ENCODE measurements at regions not wholly inside any gene's neighbourhood (a gene's known extent, or its start where the extent isn't known, plus 50 kb on each side); places are given as distances from the start of the nearest gene placed in this dataset.
A peak's percentile ranks its signal among the peaks of the same experiment; 100 is the strongest.

DNA sequence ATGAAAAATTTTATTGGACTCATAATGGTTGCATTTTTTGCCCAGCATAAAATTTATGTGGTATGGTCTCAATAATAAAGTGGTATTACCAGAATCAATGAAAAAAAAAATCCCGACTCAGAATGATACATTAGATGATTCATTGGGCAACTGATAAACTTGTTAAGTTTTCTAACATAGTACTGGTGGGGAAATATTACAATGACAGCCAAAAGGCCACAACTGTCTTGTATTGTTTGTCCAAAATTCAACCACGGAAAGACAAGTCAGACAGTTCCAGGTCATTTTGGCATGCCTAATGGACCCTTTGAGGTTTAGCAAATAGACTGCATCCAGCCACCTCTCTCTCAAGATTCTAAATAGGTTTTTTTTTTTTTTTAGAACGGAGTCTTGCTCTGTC, 70.5 kb upstream of the TRIM9 start:
- DNase-seq (ENCODE audit: low read depth in 1 of 2, low spot score in 1 of 2), result no peak
- Histone ChIP-seq H3K27ac (no peak overlapping the region), H3K4me3 (no peak overlapping the region), H3K4me2 (no peak overlapping the region), H3K9me3 (no peaks in the 10 kb centered on the region), H3K4me1 (0 out of 3 replicates have a peak, but pooled peaks cover 4% of the 10 kb centered on the region)
- ATAC-seq, result no peak
- ChIA-PET POLR2A (no interaction called here), CTCF (interaction anchor here (0.5 to 0.6 kb wide), 2 partner anchors 17 to 45 kb away, joined by 3 to 4 read pairs; no protein-coding TSS in a partner anchor)
- no peak for FAIRE-seq
- 68% methylated on average over 3 of the region's 3 CpGs for WGBS (ENCODE audit: missing lambda C conversion rate)
- TF ChIP-seq CBX2 (IDR thresholded peaks at IDR 0.05; ENCODE audit: borderline replicate concordance, low read depth), result no peak
- TF ChIP-seq, protein P1, sequence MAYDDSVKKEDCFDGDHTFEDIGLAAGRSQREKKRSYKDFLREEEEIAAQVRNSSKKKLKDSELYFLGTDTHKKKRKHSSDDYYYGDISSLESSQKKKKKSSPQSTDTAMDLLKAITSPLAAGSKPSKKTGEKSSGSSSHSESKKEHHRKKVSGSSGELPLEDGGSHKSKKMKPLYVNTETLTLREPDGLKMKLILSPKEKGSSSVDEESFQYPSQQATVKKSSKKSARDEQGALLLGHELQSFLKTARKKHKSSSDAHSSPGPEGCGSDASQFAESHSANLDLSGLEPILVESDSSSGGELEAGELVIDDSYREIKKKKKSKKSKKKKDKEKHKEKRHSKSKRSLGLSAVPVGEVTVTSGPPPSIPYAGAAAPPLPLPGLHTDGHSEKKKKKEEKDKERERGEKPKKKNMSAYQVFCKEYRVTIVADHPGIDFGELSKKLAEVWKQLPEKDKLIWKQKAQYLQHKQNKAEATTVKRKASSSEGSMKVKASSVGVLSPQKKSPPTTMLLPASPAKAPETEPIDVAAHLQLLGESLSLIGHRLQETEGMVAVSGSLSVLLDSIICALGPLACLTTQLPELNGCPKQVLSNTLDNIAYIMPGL (CRISPR knock-in tag; IDR thresholded peaks at IDR 0.05; ENCODE audit: borderline replicate concordance), result no peak
- TF ChIP-seq FOSL2 (IDR thresholded peaks at IDR 0.05), result no peak
- no peak for TF ChIP-seq FOSL2 (CRISPR knock-in tag; IDR thresholded peaks at IDR 0.05)

DNA sequence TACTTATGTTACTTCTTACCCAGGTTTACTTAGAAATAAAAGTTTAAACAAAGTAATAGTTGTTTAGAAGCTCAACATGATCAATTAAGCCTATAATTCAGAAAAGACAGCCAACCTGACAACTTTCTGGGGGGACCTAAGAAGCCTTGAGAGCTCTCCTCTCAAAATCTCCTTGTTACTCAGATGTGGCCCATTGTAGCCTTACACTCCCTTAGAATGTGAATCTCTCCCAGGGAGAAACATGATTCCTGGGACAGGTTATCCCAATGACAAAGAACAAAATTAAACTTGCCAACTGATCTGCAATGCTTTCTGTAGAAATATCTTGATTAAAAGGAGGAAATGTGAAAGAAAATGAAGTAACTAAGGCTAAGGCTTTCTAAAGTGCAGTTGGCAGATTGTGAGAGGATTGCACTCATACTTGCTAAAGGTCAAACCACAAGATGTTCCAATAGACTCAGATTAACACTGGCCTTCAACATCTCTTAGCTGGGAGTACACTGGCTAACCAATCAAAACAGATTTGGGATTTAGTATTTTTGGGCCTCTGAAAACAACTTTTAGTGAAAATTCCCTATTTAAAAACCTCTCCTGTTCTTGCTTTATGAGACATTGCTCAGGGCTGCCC, 72.3 kb upstream of the TMX1 start:
- ATAC-seq (no peak), DNase-seq (ENCODE audit: low read depth in 1 of 2, low spot score in 1 of 2) (no peak), FAIRE-seq (no peak)
- H3K4me1 ChIP-seq, result 0 out of 3 replicates have a peak, but pooled peaks cover 4% of the 10 kb centered on the region
- ChIA-PET CTCF (interaction anchor here (0.8 to 1.2 kb wide), 2 partner anchors 10 to 19 kb away, joined by 3 read pairs; no protein-coding TSS in a partner anchor), POLR2A (no interaction called here)
- H3K27ac ChIP-seq, result no peak overlapping the region
- TF ChIP-seq, protein P2, sequence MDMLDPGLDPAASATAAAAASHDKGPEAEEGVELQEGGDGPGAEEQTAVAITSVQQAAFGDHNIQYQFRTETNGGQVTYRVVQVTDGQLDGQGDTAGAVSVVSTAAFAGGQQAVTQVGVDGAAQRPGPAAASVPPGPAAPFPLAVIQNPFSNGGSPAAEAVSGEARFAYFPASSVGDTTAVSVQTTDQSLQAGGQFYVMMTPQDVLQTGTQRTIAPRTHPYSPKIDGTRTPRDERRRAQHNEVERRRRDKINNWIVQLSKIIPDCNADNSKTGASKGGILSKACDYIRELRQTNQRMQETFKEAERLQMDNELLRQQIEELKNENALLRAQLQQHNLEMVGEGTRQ (IDR thresholded peaks at IDR 0.05), result no peak
- TF ChIP-seq FOSL2 (IDR thresholded peaks at IDR 0.05), result no peak
- TF ChIP-seq FOSL2 (CRISPR knock-in tag; IDR thresholded peaks at IDR 0.05), result no peak
- TF ChIP-seq, protein P1 (CRISPR knock-in tag; IDR thresholded peaks at IDR 0.05; ENCODE audit: borderline replicate concordance), result no peak
- TF ChIP-seq, protein P3, sequence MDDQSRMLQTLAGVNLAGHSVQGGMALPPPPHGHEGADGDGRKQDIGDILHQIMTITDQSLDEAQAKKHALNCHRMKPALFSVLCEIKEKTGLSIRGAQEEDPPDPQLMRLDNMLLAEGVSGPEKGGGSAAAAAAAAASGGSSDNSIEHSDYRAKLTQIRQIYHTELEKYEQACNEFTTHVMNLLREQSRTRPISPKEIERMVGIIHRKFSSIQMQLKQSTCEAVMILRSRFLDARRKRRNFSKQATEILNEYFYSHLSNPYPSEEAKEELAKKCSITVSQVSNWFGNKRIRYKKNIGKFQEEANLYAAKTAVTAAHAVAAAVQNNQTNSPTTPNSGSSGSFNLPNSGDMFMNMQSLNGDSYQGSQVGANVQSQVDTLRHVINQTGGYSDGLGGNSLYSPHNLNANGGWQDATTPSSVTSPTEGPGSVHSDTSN (IDR thresholded peaks at IDR 0.05), result no peak
- TF ChIP-seq JUN (IDR thresholded peaks at IDR 0.05), result no peak
- TF ChIP-seq POLR2A (IDR thresholded peaks at IDR 0.05; ENCODE audit: low read length), result no peak
- TF ChIP-seq, protein P4, sequence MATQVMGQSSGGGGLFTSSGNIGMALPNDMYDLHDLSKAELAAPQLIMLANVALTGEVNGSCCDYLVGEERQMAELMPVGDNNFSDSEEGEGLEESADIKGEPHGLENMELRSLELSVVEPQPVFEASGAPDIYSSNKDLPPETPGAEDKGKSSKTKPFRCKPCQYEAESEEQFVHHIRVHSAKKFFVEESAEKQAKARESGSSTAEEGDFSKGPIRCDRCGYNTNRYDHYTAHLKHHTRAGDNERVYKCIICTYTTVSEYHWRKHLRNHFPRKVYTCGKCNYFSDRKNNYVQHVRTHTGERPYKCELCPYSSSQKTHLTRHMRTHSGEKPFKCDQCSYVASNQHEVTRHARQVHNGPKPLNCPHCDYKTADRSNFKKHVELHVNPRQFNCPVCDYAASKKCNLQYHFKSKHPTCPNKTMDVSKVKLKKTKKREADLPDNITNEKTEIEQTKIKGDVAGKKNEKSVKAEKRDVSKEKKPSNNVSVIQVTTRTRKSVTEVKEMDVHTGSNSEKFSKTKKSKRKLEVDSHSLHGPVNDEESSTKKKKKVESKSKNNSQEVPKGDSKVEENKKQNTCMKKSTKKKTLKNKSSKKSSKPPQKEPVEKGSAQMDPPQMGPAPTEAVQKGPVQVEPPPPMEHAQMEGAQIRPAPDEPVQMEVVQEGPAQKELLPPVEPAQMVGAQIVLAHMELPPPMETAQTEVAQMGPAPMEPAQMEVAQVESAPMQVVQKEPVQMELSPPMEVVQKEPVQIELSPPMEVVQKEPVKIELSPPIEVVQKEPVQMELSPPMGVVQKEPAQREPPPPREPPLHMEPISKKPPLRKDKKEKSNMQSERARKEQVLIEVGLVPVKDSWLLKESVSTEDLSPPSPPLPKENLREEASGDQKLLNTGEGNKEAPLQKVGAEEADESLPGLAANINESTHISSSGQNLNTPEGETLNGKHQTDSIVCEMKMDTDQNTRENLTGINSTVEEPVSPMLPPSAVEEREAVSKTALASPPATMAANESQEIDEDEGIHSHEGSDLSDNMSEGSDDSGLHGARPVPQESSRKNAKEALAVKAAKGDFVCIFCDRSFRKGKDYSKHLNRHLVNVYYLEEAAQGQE (IDR thresholded peaks at IDR 0.05), result no peak
- TF ChIP-seq CBX8 (IDR thresholded peaks at IDR 0.05), result no peak
- no peak for TF ChIP-seq SMC3 (IDR thresholded peaks at IDR 0.05)
- H3K4me3 ChIP-seq, result no peak overlapping the region
- no peak overlapping the region for H3K4me2 ChIP-seq
- H3K9me3 ChIP-seq, result no peaks in the 10 kb centered on the region

DNA sequence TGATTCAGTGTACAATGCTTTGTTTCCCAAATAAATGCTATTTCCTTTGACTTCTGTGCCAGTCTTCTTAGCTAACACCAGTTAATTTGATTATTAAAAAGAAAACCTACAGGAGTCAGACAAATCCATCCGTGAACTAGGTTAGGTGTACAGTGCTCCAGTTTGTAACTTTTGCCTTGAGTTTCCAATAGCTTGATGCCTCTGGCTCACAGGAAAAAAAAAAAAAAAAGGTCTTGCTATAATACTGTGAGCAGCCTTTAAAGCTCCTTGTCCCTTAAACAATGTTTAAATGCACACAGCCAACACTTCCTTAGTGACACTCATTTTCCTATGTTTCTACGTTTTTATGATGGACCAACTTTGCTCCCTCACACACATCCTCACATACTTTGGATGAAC, 71.8 kb upstream of the TMX1 start:
- no peak overlapping the region for H3K27ac ChIP-seq
- 0 out of 3 replicates have a peak, but pooled peaks cover 4% of the 10 kb centered on the region for H3K4me1 ChIP-seq
- 43% methylated on average over 2 of the region's 2 CpGs for WGBS (ENCODE audit: missing lambda C conversion rate)
- H3K4me3 ChIP-seq, result no peak overlapping the region
- FAIRE-seq (peak; percentile 51), DNase-seq (ENCODE audit: low read depth in 1 of 2, low spot score in 1 of 2) (no peak), ATAC-seq (no peak)
- no peaks in the 10 kb centered on the region for H3K9me3 ChIP-seq
- ChIA-PET CTCF (interaction anchor here (0.8 kb wide), 1 partner anchor 11 kb away, joined by 3 read pairs; no protein-coding TSS in a partner anchor), POLR2A (no interaction called here)
- H3K4me2 ChIP-seq, result no peak overlapping the region
- TF ChIP-seq MAZ (IDR thresholded peaks at IDR 0.05; ENCODE audit: borderline replicate concordance, low read depth, low read length) (no peak), CEBPB (IDR thresholded peaks at IDR 0.05) (no peak), RFX5 (IDR thresholded peaks at IDR 0.05) (no peak), RAD21 (conservative IDR thresholded peaks at IDR 0.05 in 1 of 2, IDR thresholded peaks at IDR 0.05 in 1 of 2) (no peak), ZFP36 (IDR thresholded peaks at IDR 0.05; ENCODE audit: borderline replicate concordance, partially characterized antibody) (no peak), ESRRA (IDR thresholded peaks at IDR 0.05; ENCODE audit: borderline replicate concordance, low read length) (no peak), FOSB (CRISPR knock-in tag; IDR thresholded peaks at IDR 0.05) (no peak)
- TF ChIP-seq, protein P4 (IDR thresholded peaks at IDR 0.05), result no peak
- TF ChIP-seq, protein P5, sequence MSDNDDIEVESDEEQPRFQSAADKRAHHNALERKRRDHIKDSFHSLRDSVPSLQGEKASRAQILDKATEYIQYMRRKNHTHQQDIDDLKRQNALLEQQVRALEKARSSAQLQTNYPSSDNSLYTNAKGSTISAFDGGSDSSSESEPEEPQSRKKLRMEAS (IDR thresholded peaks at IDR 0.05), result no peak

All from A549 (cell line).